Left kidney (tissue), 1 donor: ENCODE measurements at regions not wholly inside any gene's neighbourhood (a gene's known extent, or its start where the extent isn't known, plus 50 kb on each side); places are given as distances from the start of the nearest gene placed in this dataset.
A peak's percentile ranks its signal among the peaks of the same experiment; 100 is the strongest.
"Not testable (repeated sequence)": the region's sequence is repeated elsewhere in the genome, so short reads cannot be mapped to it uniquely, and the experiment has no call there.

Experiments used
- DNase-seq: peaks from one replicate; pipeline ENCODE4 v3.0.0-alpha.2; 2013

GRCh38 chr1:214983126-214983869 is 99.2 kb upstream of the KCNK2 start:
- DNase-seq = no peak

GRCh38 chr1:214989341-214989740 is 93.2 kb upstream of the KCNK2 start:
- peak; percentile 17 for DNase-seq

GRCh38 chr1:214990619-214991018 is 91.9 kb upstream of the KCNK2 start:
- no peak for DNase-seq

GRCh38 chr1:214991691-214992315 is 90.7 kb upstream of the KCNK2 start:
- DNase-seq = no peak

- no peak for DNase-seq
Measured at GRCh38 chr1:214993419-214993818, 89.1 kb upstream of the KCNK2 start.

GRCh38 chr1:214997685-214998084 is 84.9 kb upstream of the KCNK2 start:
- DNase-seq = no peak

GRCh38 chr1:215001419-215002021 is 81.0 kb upstream of the KCNK2 start:
- DNase-seq = no peak

GRCh38 chr1:215002471-215002870 is 80.1 kb upstream of the KCNK2 start:
- DNase-seq = no peak

GRCh38 chr1:215003686-215004085 is 78.9 kb upstream of the KCNK2 start:
- no peak for DNase-seq

GRCh38 chr1:215004121-215004827 is 78.3 kb upstream of the KCNK2 start:
- DNase-seq = no peak

GRCh38 chr1:215005078-215005477 is 77.5 kb upstream of the KCNK2 start:
- no peak for DNase-seq

GRCh38 chr1:215005656-215006345 is 76.7 kb upstream of the KCNK2 start:
- DNase-seq = no peak

- no peak for DNase-seq
Measured at GRCh38 chr1:215007880-215008279, 74.7 kb upstream of the KCNK2 start.

GRCh38 chr1:215018555-215018954 is 64.0 kb upstream of the KCNK2 start:
- DNase-seq = no peak

- DNase-seq = no peak
Measured at GRCh38 chr1:215022204-215022603, 60.3 kb upstream of the KCNK2 start.

- peak; percentile 36 for DNase-seq
Measured at GRCh38 chr1:215022741-215023141, 59.8 kb upstream of the KCNK2 start.

- no peak for DNase-seq
Measured at GRCh38 chr1:215023155-215023832, 59.2 kb upstream of the KCNK2 start.

GRCh38 chr1:215028954-215029353 is 53.6 kb upstream of the KCNK2 start:
- DNase-seq = no peak

GRCh38 chr1:215030581-215030980 is 52.0 kb upstream of the KCNK2 start:
- not testable (repeated sequence) for DNase-seq

GRCh38 chr1:215031392-215031791 is 51.1 kb upstream of the KCNK2 start:
- no peak for DNase-seq
